ENCODE measurements at regions not wholly inside any gene's neighbourhood (a gene's known extent, or its start where the extent isn't known, plus 50 kb on each side); places are given as distances from the start of the nearest gene placed in this dataset.
"Not testable (repeated sequence)": the region's sequence is repeated elsewhere in the genome, so short reads cannot be mapped to it uniquely, and the experiment has no call there.

DNA sequence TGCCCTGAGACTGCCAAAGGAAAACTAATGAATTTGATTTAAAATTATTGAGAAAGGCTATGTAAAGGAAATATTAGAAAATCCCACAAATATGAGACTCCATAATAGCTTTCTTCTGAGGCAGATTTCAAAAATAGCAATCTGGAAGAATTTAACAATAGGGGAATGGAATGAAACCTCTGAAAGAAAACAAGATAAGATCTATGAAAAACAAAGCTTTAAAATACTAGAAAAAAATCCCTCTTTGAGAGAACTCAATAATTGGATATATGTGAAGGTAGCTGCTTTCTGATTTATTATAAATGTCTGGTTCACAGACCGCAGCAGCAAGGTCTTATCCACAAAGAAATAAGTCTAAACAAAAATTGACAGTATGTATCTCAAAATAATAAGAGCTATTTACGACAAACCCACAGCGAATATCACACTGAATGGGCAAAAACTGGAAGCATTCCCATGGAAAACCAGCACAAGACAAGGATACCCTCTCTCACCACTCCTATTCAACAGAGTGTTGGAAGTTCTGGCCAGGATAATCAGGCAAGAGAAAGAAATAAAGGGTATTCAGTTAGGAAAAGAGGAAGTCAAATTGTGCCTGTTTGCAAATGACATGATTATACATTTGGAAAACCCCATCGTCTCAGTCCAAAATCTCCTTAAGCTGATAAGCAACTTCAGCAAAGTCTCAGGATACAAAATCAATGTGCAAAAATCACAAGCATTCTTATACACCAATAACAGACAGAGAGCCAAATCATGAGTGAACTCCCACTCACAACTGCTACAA lies 319.3 kb upstream of the THBS1 start:
- H3K27ac ChIP-seq (ENCODE audit: low read depth, low read length, severe bottlenecking); H3K36me3 ChIP-seq (ENCODE audit: control insufficient read depth, insufficient read depth, low read length); H3K9me3 ChIP-seq (ENCODE audit: control insufficient read depth, low read length); H3K4me3 ChIP-seq (ENCODE audit: extremely low read depth, insufficient read depth, low read length, poor library complexity, severe bottlenecking): not testable (repeated sequence)
- H3K4me1 ChIP-seq (ENCODE audit: control insufficient read depth, insufficient read depth, low read length, poor library complexity, severe bottlenecking) = peaks cover 10% of the 10 kb centered on the region
- WGBS, 2 experiments (ENCODE audit: insufficient coverage in 2 of 2) = 89% methylated on average over 3 of the region's 4 CpGs; no CpG with 5 or more reads in 1 of the 2 experiments

DNA sequence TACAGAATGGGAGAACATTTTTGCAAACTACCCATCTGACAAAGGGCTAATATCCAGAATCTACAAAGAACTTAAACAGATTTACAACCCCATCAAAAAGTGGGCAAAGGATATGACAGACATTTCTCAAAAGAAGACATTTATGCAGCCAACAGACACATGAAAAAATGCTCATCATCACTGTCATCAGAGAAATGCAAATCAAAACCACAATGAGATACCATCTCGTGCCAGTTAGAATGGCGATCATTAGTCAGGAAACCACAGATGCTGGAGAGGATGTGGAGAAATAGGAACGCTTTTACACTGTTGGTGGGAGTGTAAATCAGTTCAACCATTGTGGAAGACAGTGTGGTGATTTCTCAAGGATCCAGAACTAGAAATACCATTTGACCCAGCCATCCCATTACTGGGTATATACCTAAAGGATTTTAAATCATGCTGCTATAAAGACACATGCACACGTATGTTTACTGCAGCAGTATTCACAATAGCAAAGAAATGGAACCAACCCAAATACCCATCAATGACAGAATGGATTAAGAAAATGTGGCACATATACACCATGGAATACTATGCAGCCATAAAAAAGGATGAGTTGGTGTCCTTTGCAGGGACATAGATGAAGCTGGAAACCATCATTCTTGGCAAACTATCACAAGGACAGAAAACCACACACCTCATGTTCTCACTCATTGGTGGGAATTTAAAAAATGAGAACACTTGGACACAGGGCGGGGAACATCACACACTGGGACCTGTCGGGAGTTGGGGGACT lies 317.7 kb upstream of the THBS1 start:
- not testable (repeated sequence) for H3K36me3 ChIP-seq (ENCODE audit: control insufficient read depth, insufficient read depth, low read length); H3K27ac ChIP-seq (ENCODE audit: low read depth, low read length, severe bottlenecking); H3K9me3 ChIP-seq (ENCODE audit: control insufficient read depth, low read length); H3K4me3 ChIP-seq (ENCODE audit: extremely low read depth, insufficient read depth, low read length, poor library complexity, severe bottlenecking)
- no CpG with 5 or more reads among the region's 6 CpGs for WGBS, 2 experiments (ENCODE audit: insufficient coverage in 2 of 2)
- H3K4me1 ChIP-seq (ENCODE audit: control insufficient read depth, insufficient read depth, low read length, poor library complexity, severe bottlenecking) = peaks cover 14% of the 10 kb centered on the region

- WGBS, 2 experiments (ENCODE audit: insufficient coverage in 2 of 2) = 96 to 100% methylated on average over 1 to 3 of the region's 4 CpGs
- Histone ChIP-seq H3K27ac (ENCODE audit: low read depth, low read length, severe bottlenecking) (no peak overlapping the region), H3K4me1 (ENCODE audit: control insufficient read depth, insufficient read depth, low read length, poor library complexity, severe bottlenecking) (peaks cover 18% of the 10 kb centered on the region), H3K4me3 (ENCODE audit: extremely low read depth, insufficient read depth, low read length, poor library complexity, severe bottlenecking) (no peak overlapping the region), H3K36me3 (ENCODE audit: control insufficient read depth, insufficient read depth, low read length) (no peaks in the 10 kb centered on the region), H3K9me3 (ENCODE audit: control insufficient read depth, low read length) (no peaks in the 10 kb centered on the region)
Measured at GRCh38 chr15:39265261-39265660, 315.6 kb upstream of the THBS1 start.

DNA sequence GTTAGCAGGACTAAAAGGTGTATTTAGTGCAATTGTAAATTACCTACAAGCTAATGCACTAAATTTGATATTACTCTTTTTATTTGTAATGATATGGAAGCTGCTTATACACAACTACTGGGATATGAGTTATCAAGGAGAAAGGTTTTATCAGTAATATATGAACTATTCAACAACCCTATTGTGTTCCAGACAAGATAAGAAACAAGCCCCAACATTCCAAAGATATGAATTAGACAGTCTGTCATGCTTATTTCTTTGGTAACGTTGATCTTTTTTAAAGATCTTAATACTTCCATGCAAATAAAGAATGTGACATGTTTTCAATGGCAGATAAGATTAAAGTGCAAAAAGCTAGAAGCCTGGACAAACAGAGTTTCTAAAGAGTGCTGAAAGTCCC lies 314.0 kb upstream of the THBS1 start:
- no peak overlapping the region for H3K27ac ChIP-seq (ENCODE audit: low read depth, low read length, severe bottlenecking)
- WGBS, 2 experiments (ENCODE audit: insufficient coverage in 2 of 2) = no CpG with 5 or more reads among the region's 1 CpG
- no peak overlapping the region for H3K4me3 ChIP-seq (ENCODE audit: extremely low read depth, insufficient read depth, low read length, poor library complexity, severe bottlenecking)
- H3K36me3 ChIP-seq (ENCODE audit: control insufficient read depth, insufficient read depth, low read length) = no peaks in the 10 kb centered on the region
- no peaks in the 10 kb centered on the region for H3K9me3 ChIP-seq (ENCODE audit: control insufficient read depth, low read length)
- H3K4me1 ChIP-seq (ENCODE audit: control insufficient read depth, insufficient read depth, low read length, poor library complexity, severe bottlenecking) = peaks cover 16% of the 10 kb centered on the region

DNA sequence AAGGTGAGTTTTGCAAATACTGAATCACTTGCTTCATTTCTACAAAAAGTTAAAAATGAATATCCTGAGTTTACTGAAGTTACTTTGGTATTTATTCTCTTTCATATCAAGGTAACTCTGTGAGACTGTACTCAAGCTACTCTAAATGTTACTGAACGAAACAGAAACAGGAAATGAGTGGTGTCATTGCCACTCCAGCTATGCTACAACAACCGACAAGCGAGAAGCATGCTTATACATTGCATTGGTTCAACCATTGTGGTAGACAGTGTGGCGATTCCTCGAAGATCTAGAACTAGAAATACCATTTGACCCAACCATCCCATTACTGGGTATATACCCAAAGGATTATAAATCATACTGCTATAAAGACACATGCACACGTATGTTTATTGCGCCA lies 313.2 kb upstream of the THBS1 start:
- 88% methylated on average over 3 of the region's 7 CpGs; no CpG with 5 or more reads in 1 of the 2 experiments for WGBS, 2 experiments (ENCODE audit: insufficient coverage in 2 of 2)

GRCh38 chr15:39269352-39269751 lies 311.5 kb upstream of the THBS1 start:
- no peaks in the 10 kb centered on the region for H3K36me3 ChIP-seq (ENCODE audit: control insufficient read depth, insufficient read depth, low read length)
- no peak overlapping the region for H3K4me3 ChIP-seq (ENCODE audit: extremely low read depth, insufficient read depth, low read length, poor library complexity, severe bottlenecking)
- H3K9me3 ChIP-seq (ENCODE audit: control insufficient read depth, low read length) = no peaks in the 10 kb centered on the region
- no peak overlapping the region for H3K27ac ChIP-seq (ENCODE audit: low read depth, low read length, severe bottlenecking)
- WGBS, 2 experiments (ENCODE audit: insufficient coverage in 2 of 2) = 85 to 100% methylated on average over 2 of the region's 2 CpGs
- H3K4me1 ChIP-seq (ENCODE audit: control insufficient read depth, insufficient read depth, low read length, poor library complexity, severe bottlenecking) = peaks cover 16% of the 10 kb centered on the region

More for the DNA sequence above, 313.2 kb upstream of the THBS1 start:
- Histone ChIP-seq H3K27ac (ENCODE audit: low read depth, low read length, severe bottlenecking) (no peak overlapping the region), H3K4me3 (ENCODE audit: extremely low read depth, insufficient read depth, low read length, poor library complexity, severe bottlenecking) (no peak overlapping the region), H3K36me3 (ENCODE audit: control insufficient read depth, insufficient read depth, low read length) (no peaks in the 10 kb centered on the region), H3K9me3 (ENCODE audit: control insufficient read depth, low read length) (no peaks in the 10 kb centered on the region), H3K4me1 (ENCODE audit: control insufficient read depth, insufficient read depth, low read length, poor library complexity, severe bottlenecking) (peaks cover 16% of the 10 kb centered on the region)

GRCh38 chr15:39269821-39270220 lies 311.1 kb upstream of the THBS1 start:
- Histone ChIP-seq H3K4me3 (ENCODE audit: extremely low read depth, insufficient read depth, low read length, poor library complexity, severe bottlenecking) (no peak overlapping the region), H3K4me1 (ENCODE audit: control insufficient read depth, insufficient read depth, low read length, poor library complexity, severe bottlenecking) (peaks cover 16% of the 10 kb centered on the region), H3K27ac (ENCODE audit: low read depth, low read length, severe bottlenecking) (no peak overlapping the region), H3K36me3 (ENCODE audit: control insufficient read depth, insufficient read depth, low read length) (no peaks in the 10 kb centered on the region), H3K9me3 (ENCODE audit: control insufficient read depth, low read length) (no peaks in the 10 kb centered on the region)
- WGBS, 2 experiments (ENCODE audit: insufficient coverage in 2 of 2) = 90 to 100% methylated on average over 2 to 4 of the region's 4 CpGs

- Histone ChIP-seq H3K9me3 (ENCODE audit: control insufficient read depth, low read length) (no peaks in the 10 kb centered on the region), H3K4me1 (ENCODE audit: control insufficient read depth, insufficient read depth, low read length, poor library complexity, severe bottlenecking) (peaks cover 16% of the 10 kb centered on the region), H3K4me3 (ENCODE audit: extremely low read depth, insufficient read depth, low read length, poor library complexity, severe bottlenecking) (no peak overlapping the region), H3K27ac (ENCODE audit: low read depth, low read length, severe bottlenecking) (no peak overlapping the region), H3K36me3 (ENCODE audit: control insufficient read depth, insufficient read depth, low read length) (no peaks in the 10 kb centered on the region)
Measured at GRCh38 chr15:39270221-39270855, 310.5 kb upstream of the THBS1 start.

GRCh38 chr15:39270934-39271333 lies 309.9 kb upstream of the THBS1 start:
- H3K27ac ChIP-seq (ENCODE audit: low read depth, low read length, severe bottlenecking) = no peak overlapping the region
- peaks cover 16% of the 10 kb centered on the region for H3K4me1 ChIP-seq (ENCODE audit: control insufficient read depth, insufficient read depth, low read length, poor library complexity, severe bottlenecking)
- H3K4me3 ChIP-seq (ENCODE audit: extremely low read depth, insufficient read depth, low read length, poor library complexity, severe bottlenecking) = no peak overlapping the region
- H3K36me3 ChIP-seq (ENCODE audit: control insufficient read depth, insufficient read depth, low read length) = no peaks in the 10 kb centered on the region
- 94 to 100% methylated on average over 3 to 6 of the region's 7 CpGs for WGBS, 2 experiments (ENCODE audit: insufficient coverage in 2 of 2)
- no peaks in the 10 kb centered on the region for H3K9me3 ChIP-seq (ENCODE audit: control insufficient read depth, low read length)

DNA sequence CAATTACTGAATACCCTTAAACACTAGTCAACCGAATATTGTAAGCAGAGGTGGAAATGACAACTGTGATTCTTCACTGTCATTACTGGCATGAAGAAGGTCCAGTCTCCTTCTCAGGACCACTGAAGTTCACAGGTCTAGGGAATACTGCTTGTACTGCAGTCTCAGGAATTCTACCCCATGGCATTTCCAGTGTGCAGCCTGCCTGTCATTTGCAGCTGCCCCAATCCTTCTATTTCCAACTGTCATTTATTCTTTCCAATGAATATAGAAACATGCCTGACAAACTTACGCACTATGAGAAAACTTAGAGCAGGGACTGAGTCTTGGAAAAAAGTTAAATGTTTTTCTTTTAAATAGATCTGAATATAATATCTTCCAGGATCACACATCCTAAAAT lies 308.0 kb upstream of the THBS1 start:
- Histone ChIP-seq H3K4me1 (ENCODE audit: control insufficient read depth, insufficient read depth, low read length, poor library complexity, severe bottlenecking) (peaks cover 12% of the 10 kb centered on the region), H3K36me3 (ENCODE audit: control insufficient read depth, insufficient read depth, low read length) (no peaks in the 10 kb centered on the region), H3K9me3 (ENCODE audit: control insufficient read depth, low read length) (no peaks in the 10 kb centered on the region), H3K4me3 (ENCODE audit: extremely low read depth, insufficient read depth, low read length, poor library complexity, severe bottlenecking) (no peak overlapping the region), H3K27ac (ENCODE audit: low read depth, low read length, severe bottlenecking) (no peak overlapping the region)
- 100% methylated on average over 1 of the region's 2 CpGs; no CpG with 5 or more reads in 1 of the 2 experiments for WGBS, 2 experiments (ENCODE audit: insufficient coverage in 2 of 2)

Data from mesodermal cell (in vitro differentiated cells).